AG04450 (cell line): ENCODE measurements at regions not wholly inside any gene's neighbourhood (a gene's known extent, or its start where the extent isn't known, plus 50 kb on each side); places are given as distances from the start of the nearest gene placed in this dataset.

Source experiments
- CTCF ChIA-PET: fragments of 300-600, 350-600 bp; formaldehyde crosslinking; extraction: SDS; loops from one replicate; lab custom pipeline; 2022; ENCODE audit warnings: antibody characterized with exemption, inconsistent platforms; lab: Charles Lee
- POLR2A ChIA-PET: fragments of 350-600 bp; formaldehyde crosslinking; extraction: SDS; loops from one replicate; lab custom pipeline; 2021; ENCODE audit warnings: antibody characterized with exemption, inconsistent platforms; lab: Yijun Ruan, JAX
- DNase-seq: peaks from one replicate; pipeline ENCODE4 v3.0.0-alpha.2; 2011; ENCODE audit warnings: low read depth, low spot score
- H3K27ac ChIP-seq: one replicate; pipeline ENCODE4 v1.5.1; 2012; ENCODE audit warnings: low read depth, low read length, control low read depth
- H3K27me3 ChIP-seq: one replicate; pipeline ENCODE4 v1.6.0; 2012; ENCODE audit warnings: low read length; ENCODE audit not compliant: control insufficient read depth, insufficient read depth
- H3K4me3 ChIP-seq: 2 replicates; pipeline ENCODE4 v1.5.1; 2011; ENCODE audit warnings: mild to moderate bottlenecking, low read depth, low read length, control low read depth
- H3K9me3 ChIP-seq: 2 replicates; pipeline ENCODE4 v1.5.1; 2012; ENCODE audit warnings: low read length; ENCODE audit not compliant: control insufficient read depth, insufficient read depth
- TF ChIP-seq, protein P1 (sequence below): IDR thresholded peaks from 2 replicates; pipeline ENCODE4 v1.5.1; 2011; ENCODE audit warnings: low read depth, low read length, control low read depth, inconsistent platforms

DNA sequence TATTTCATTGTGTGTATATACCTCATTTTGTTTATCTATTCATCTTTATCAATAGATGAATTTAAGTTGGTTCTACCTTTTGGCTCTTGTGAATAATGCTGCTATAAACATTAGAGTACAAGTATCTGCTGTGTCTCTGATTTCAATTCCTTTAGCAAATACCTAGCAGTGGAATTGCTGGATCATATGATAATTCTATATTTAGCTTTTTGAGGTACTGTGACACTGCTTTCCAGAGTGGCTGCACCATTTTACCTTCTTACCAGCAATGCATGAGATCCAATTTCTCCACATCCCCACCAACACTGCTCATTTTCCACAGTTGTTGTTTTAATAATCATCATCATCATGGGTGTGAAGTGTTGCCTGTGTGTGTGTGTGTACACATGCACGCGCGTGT, 182.3 kb downstream of the MBOAT1 start:
- H3K9me3 ChIP-seq: peaks cover 11% of the 10 kb centered on the region
- ChIA-PET POLR2A (no interaction called here), CTCF (no interaction called here)
- H3K27me3 ChIP-seq: no peaks in the 10 kb centered on the region
- DNase-seq: no peak
- TF ChIP-seq, protein P1, sequence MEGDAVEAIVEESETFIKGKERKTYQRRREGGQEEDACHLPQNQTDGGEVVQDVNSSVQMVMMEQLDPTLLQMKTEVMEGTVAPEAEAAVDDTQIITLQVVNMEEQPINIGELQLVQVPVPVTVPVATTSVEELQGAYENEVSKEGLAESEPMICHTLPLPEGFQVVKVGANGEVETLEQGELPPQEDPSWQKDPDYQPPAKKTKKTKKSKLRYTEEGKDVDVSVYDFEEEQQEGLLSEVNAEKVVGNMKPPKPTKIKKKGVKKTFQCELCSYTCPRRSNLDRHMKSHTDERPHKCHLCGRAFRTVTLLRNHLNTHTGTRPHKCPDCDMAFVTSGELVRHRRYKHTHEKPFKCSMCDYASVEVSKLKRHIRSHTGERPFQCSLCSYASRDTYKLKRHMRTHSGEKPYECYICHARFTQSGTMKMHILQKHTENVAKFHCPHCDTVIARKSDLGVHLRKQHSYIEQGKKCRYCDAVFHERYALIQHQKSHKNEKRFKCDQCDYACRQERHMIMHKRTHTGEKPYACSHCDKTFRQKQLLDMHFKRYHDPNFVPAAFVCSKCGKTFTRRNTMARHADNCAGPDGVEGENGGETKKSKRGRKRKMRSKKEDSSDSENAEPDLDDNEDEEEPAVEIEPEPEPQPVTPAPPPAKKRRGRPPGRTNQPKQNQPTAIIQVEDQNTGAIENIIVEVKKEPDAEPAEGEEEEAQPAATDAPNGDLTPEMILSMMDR: no peak
- no peak overlapping the region for H3K27ac ChIP-seq
- H3K4me3 ChIP-seq: no peak overlapping the region

DNA sequence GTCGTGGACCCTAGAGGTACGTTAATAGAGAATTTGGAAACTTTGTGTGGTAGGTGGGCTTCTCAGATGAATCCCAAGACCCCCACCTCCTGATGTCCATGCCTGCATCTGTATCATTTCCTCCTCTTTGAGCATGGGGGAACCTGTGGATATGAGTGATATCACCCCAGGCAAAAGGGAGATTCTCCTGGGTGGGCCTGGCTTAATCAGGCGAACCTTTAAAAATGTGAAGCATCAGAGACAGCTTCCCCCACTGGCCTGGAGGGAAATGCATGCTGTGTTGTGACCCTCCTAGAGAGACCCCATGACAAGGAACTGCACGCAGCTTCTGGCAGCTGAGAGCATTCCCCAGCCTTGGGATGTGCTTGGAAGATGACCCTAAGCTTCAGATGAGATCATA, 180.9 kb downstream of the MBOAT1 start:
- no peak overlapping the region for H3K27ac ChIP-seq
- no peak overlapping the region for H3K4me3 ChIP-seq
- peaks cover 11% of the 10 kb centered on the region for H3K9me3 ChIP-seq
- CTCF ChIA-PET: no interaction called here
- TF ChIP-seq, protein P1: no peak
- POLR2A ChIA-PET: no interaction called here
- DNase-seq: no peak
- no peaks in the 10 kb centered on the region for H3K27me3 ChIP-seq

DNA sequence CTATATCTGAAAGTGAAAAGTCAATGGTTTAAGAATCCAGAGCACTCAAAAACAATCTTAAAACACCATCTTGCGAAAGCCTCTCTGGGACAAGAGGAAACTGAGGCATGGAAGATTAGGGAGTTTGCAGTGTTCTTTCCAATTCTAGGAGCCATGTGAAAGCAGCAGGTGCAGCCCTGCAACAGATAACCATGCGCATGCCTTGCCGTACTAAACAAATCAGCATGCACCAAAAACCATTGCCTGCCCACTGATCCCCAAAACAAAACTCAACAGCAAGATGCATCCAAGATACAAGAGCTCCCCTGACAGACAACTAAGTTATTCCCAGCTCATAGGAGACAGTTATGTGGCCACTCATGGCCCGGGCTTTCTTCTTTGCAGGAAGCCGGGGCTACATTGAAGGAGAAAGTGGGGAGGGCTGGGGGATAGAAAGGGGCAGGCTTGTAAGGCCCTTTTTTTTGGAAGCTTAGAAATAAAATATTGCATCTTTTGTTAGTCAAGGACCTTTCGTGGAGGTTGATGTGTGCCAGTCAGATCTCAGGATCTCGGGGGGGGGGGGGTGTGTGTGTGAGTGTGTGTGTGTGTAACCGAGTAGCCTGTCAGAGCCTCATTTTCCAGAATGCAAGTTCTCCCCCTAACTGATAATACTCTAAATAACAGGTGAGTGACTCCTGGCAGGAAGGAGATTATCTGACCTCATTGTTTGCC, 178.4 kb downstream of the MBOAT1 start:
- no peak overlapping the region for H3K27ac ChIP-seq
- H3K27me3 ChIP-seq: no peaks in the 10 kb centered on the region
- CTCF ChIA-PET: no interaction called here
- POLR2A ChIA-PET: no interaction called here
- H3K9me3 ChIP-seq: peaks cover 11% of the 10 kb centered on the region
- DNase-seq: no peak
- no peak overlapping the region for H3K4me3 ChIP-seq
- TF ChIP-seq, protein P1: no peak

DNA sequence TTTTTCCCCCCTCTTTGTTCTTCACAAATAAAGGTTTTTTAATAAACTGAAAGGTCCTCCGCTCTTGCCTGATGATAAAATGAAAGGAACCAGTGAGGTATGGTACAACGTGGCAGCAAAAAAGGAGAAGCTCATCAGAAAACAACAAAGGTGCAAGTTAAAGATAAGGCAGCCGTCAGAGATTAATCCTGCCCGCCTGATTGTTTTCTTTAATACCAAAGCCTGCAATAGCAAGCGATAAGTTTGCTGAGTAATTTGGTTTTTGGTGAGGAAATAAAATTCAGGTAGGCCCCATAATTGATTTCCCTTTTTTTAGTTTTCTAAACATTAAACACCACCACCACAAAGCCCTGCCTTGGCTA, 177.9 kb downstream of the MBOAT1 start:
- H3K4me3 ChIP-seq: no peak overlapping the region
- no peak overlapping the region for H3K27ac ChIP-seq
- CTCF ChIA-PET: no interaction called here
- TF ChIP-seq, protein P1: no peak
- H3K9me3 ChIP-seq: peaks cover 11% of the 10 kb centered on the region
- DNase-seq: no peak
- POLR2A ChIA-PET: no interaction called here
- H3K27me3 ChIP-seq: no peaks in the 10 kb centered on the region

DNA sequence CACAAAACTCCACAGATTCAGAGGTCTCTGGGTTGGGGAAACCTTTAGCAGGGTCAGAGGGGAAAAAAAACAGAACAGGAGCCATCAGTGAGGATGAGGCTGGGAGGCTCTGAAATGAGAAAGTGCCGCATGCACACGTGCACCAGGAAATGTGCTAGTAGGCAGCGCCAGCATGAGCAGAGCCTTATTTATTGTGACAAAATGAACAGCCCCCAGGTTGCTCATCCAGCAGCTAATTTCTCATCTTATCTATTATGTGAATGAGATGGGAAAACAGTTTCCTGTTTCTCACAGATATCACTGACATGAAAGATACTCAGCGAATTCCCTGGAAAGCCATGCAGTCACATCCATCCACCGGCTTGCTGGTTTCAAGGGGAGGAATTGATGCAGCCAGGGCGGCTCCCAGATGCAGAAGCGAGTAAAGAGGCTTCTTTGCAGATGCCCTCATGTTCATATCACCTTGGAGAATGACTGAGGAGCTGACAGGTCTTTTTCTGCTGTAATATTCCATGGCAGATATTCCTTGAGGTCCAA, 176.1 kb downstream of the MBOAT1 start:
- ChIA-PET POLR2A (no interaction called here), CTCF (no interaction called here)
- H3K27ac ChIP-seq: no peak overlapping the region
- H3K27me3 ChIP-seq: no peaks in the 10 kb centered on the region
- TF ChIP-seq, protein P1: no peak
- peaks cover 11% of the 10 kb centered on the region for H3K9me3 ChIP-seq
- DNase-seq: no peak
- no peak overlapping the region for H3K4me3 ChIP-seq
